ENCODE measurements at regions not wholly inside any gene's neighbourhood (a gene's known extent, or its start where the extent isn't known, plus 50 kb on each side); places are given as distances from the start of the nearest gene placed in this dataset.

DNA sequence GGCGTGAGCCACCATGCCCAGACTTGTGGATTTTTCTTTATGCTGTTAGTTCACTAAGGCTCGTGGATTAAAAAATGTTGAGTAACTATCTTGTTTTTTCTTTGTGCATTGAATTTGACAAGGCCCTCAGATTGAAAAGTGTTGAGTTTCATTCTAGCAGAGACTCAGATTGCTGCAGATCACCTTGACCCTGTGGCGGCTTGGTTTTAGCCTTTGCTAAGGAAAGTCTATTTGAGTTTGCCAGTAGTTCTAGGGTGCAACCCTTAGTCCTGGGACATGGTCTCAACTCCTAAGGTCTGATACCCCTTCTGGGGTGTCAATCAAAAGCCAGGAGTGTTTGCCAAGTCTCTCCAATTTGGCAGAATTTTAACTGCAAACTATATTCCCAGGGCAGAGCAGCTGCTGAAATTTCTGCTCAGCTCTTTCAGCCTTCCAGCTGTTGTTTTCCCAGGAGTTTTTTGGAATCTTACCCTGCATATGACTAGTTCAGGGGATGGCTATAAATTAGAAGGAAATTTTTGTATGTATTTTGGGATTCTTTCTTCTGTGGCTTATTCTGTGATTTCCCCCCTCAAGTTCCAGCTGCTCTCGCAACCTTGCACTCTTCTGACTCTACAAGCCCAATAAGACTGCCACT is 84.3 kb upstream of the HAND1 start:
- no peak for TF ChIP-seq POLR2A (IDR thresholded peaks at IDR 0.05)
- TF ChIP-seq CTCF (IDR thresholded peaks at IDR 0.05), result no peak
- H3K27me3 ChIP-seq, result no peaks in the 10 kb centered on the region
- no peaks in the 10 kb centered on the region for H3K4me1 ChIP-seq
- H3K9me3 ChIP-seq, result no peaks in the 10 kb centered on the region
- no peak for DNase-seq
- no peak overlapping the region for H3K4me3 ChIP-seq
- H3K27ac ChIP-seq, result no peak overlapping the region
- no peaks in the 10 kb centered on the region for H3K36me3 ChIP-seq

DNA sequence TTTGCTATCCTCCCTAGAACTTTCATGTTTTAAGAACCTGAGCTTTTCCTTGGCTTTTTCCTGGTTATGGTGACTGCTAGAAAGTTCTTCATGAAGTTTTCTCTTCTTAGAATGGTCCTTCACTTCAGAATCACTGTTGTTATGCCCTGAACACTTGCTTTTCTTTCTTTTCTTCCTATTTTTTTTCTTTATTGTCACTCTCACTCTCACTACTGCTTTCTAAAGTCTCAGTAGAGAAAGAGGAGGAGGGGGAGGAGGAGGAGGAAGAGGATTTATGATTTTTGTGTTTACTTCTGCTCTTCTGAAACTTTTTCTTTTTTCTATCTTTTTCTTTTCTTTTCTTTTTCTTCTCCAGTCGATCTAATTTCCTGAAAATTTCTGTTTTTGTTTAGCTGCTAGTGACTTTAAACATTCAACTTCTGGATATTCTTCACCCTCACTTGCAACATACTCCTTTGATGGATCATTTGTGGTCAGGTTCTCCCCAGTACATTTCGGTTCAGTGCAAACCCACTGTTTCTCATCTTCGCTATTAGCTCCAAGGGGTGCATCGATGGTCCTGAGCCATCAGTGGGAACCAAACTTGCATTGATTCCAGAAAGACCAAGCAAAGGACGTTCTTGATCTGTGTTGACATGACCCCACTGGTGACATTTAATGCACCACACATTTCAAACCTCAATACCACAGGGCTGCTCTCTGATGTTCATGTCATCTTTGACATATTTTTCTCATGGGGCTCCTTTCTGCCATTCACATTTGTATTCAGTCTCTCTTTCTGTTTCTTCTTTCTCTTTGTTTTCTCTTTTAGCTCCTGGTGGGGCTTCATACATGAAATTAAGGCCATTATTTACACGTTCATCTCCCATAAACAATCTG is 81.6 kb upstream of the HAND1 start:
- TF ChIP-seq POLR2A (IDR thresholded peaks at IDR 0.05) (no peak), CTCF (IDR thresholded peaks at IDR 0.05) (no peak)
- H3K36me3 ChIP-seq, result no peaks in the 10 kb centered on the region

DNA sequence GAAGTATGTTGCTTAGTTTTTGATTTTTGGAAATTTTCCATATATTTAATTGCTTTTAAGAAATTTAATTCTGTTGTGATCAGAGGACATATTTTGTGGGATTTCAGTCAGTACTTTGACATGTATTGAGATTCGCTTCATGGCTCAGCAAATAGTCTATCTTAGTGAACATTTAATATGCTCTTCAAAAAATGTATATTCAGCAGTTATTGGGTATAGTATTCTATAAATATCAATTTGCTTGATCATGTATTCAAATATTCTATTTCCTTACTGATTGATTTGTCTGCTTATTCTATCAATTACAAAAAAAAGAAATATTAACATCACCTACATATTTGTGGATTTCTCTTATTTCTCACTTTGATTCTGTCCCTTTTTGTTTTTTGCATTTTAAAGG is 79.5 kb upstream of the HAND1 start:
- no peak for DNase-seq
- Histone ChIP-seq H3K9me3 (peaks cover 0 to 10% (median 5%) of the 10 kb centered on the region in 4 donors), H3K4me1 (no peaks in the 10 kb centered on the region), H3K27ac (no peak overlapping the region), H3K4me3 (no peak overlapping the region), H3K36me3 (no peaks in the 10 kb centered on the region), H3K27me3 (no peaks in the 10 kb centered on the region)
- TF ChIP-seq POLR2A (IDR thresholded peaks at IDR 0.05), result no peak
- no peak for TF ChIP-seq CTCF (IDR thresholded peaks at IDR 0.05)

More for the DNA sequence above, 81.6 kb upstream of the HAND1 start:
- DNase-seq, result no peak
- Histone ChIP-seq H3K4me3 (no peak overlapping the region), H3K27me3 (no peaks in the 10 kb centered on the region), H3K27ac (no peak overlapping the region), H3K9me3 (no peaks in the 10 kb centered on the region), H3K4me1 (no peaks in the 10 kb centered on the region)

- no peak overlapping the region for H3K4me3 ChIP-seq
- DNase-seq, result no peak
- H3K27me3 ChIP-seq, result no peaks in the 10 kb centered on the region
These were observed 69.5 kb upstream of the HAND1 start for GRCh38 chr5:154547551-154547950.

GRCh38 chr5:154546719-154547118 is 68.7 kb upstream of the HAND1 start:
- no peak for TF ChIP-seq POLR2A (IDR thresholded peaks at IDR 0.05)
- TF ChIP-seq CTCF (IDR thresholded peaks at IDR 0.05), result no peak
- H3K36me3 ChIP-seq, result no peaks in the 10 kb centered on the region
- no peak overlapping the region for H3K4me3 ChIP-seq
- no peak overlapping the region for H3K27ac ChIP-seq
- DNase-seq, result no peak
- H3K9me3 ChIP-seq, result no peaks in the 10 kb centered on the region
- no peaks in the 10 kb centered on the region for H3K27me3 ChIP-seq
- no peaks in the 10 kb centered on the region for H3K4me1 ChIP-seq

More at GRCh38 chr5:154547551-154547950, 69.5 kb upstream of the HAND1 start:
- H3K27ac ChIP-seq, result no peak overlapping the region
- H3K4me1 ChIP-seq, result no peaks in the 10 kb centered on the region
- TF ChIP-seq CTCF (IDR thresholded peaks at IDR 0.05) (no peak), POLR2A (IDR thresholded peaks at IDR 0.05) (no peak)
- no peaks in the 10 kb centered on the region for H3K36me3 ChIP-seq
- H3K9me3 ChIP-seq, result peaks cover 0 to 1% (median 0%) of the 10 kb centered on the region in 4 donors

Data from Peyer's patch (tissue), 4 donors.